Smooth muscle cell (in vitro differentiated cells): ENCODE measurements at regions not wholly inside any gene's neighbourhood (a gene's known extent, or its start where the extent isn't known, plus 50 kb on each side); places are given as distances from the start of the nearest gene placed in this dataset.

Source experiments
- DNase-seq: peaks from one replicate; lab custom pipeline; 2025; ENCODE audit not compliant: unreplicated experiment; lab: John Stamatoyannopoulos, UW
- H2AFZ ChIP-seq: fragments of 200-600 bp; sonication (generic); 2 replicates; pipeline ENCODE4 v1.6.0; 2016; ENCODE audit warnings: antibody characterized with exemption, low read depth, mild to moderate bottlenecking
- H3F3A ChIP-seq: fragments of 200-600 bp; sonication (generic); 2 replicates; pipeline ENCODE4 v1.6.0; 2017; ENCODE audit warnings: antibody characterized with exemption, low read depth
- H3K27ac ChIP-seq: fragments of 200-600 bp; sonication (generic); 2 replicates; pipeline ENCODE4 v1.5.1; 2016; ENCODE audit warnings: low read depth, mild to moderate bottlenecking
- H3K27me3 ChIP-seq: fragments of 200-600 bp; sonication (generic); 2 replicates; pipeline ENCODE4 v1.6.1; 2016; ENCODE audit warnings: low read depth, mild to moderate bottlenecking
- H3K36me3 ChIP-seq: fragments of 200-600 bp; sonication (generic); 2 replicates; pipeline ENCODE4 v1.5.1; 2016; ENCODE audit warnings: low read depth
- H3K4me1 ChIP-seq: fragments of 200-600 bp; sonication (generic); 2 replicates; pipeline ENCODE4 v1.5.1; 2016; ENCODE audit warnings: low read depth
- H3K4me2 ChIP-seq: fragments of 200-600 bp; sonication (generic); 2 replicates; pipeline ENCODE4 v1.6.0; 2016; ENCODE audit warnings: mild to moderate bottlenecking
- H3K4me3 ChIP-seq: fragments of 200-600 bp; sonication (generic); 2 replicates; pipeline ENCODE4 v1.5.1; 2016; ENCODE audit warnings: mild to moderate bottlenecking
- H3K79me2 ChIP-seq: fragments of 200-600 bp; sonication (generic); 2 replicates; pipeline ENCODE4 v1.6.0; 2016; ENCODE audit warnings: low read depth, mild to moderate bottlenecking
- H3K9ac ChIP-seq: fragments of 200-600 bp; sonication (generic); 2 replicates; pipeline ENCODE4 v1.6.0; 2016; ENCODE audit warnings: low read depth
- H3K9me3 ChIP-seq: fragments of 200-600 bp; sonication (generic); replicated peaks from 2 replicates; pipeline ENCODE4 v1.5.1; 2016; ENCODE audit warnings: low read depth
- H4K20me1 ChIP-seq: fragments of 200-600 bp; sonication (generic); 2 replicates; pipeline ENCODE4 v1.6.0; 2016; ENCODE audit warnings: low read depth
- WGBS: methylation state at CpG from one replicate; pipeline ENCODE4 v1.1.7; 2016; ENCODE audit warnings: low lambda C conversion rate; 5-methylcytosine and 5-hydroxymethylcytosine counted together
- TF ChIP-seq, protein P1 (sequence below): fragments of 200-600 bp; sonication (generic); IDR thresholded peaks from 2 replicates; pipeline ENCODE4 v1.5.1; 2017; ENCODE audit warnings: borderline replicate concordance, mild to moderate bottlenecking, antibody characterized with exemption; ENCODE audit not compliant: insufficient read depth, poor library complexity, severe bottlenecking

DNA sequence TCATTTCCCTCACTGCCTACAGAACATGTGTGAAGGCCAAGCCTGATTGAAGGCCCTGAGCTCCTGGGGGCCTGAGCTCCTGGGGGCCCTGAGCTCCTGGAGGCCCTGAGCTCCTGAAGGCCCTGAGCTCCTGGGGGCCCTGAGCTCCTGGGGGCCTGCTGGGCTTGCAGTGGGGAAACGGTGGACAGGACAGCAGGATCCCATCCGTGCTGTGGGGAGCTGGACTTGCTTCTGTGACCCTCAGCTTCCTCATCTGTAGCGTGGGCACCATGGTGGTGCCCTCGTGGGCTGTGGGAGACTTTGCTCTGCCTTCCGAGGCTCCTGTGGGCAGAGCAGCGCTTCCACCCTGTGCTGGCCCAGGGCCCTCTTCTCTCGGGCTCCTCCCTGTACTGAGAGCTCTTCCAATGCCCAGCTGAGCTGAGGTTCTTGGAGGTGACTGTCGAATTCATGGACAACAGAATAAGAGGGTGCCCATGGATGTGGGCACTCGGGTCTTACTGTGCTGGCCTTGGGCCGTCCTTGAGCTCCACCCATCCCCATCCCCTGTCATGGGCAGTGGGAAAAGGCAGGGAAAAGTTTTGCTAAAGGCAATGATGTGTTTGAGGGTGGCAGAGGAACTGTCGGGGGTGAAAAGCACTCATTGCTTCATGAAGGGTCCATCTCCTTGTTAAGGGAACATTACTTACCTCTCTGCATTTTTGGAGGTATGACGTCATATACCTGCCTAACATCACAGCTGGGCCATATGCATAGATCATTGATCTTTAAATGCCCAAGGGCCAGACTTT is 786.7 kb downstream of the TBC1D22A start:
- H4K20me1 ChIP-seq, result no peaks in the 10 kb centered on the region
- no peak overlapping the region for H2AFZ ChIP-seq
- H3K79me2 ChIP-seq, result no peaks in the 10 kb centered on the region
- TF ChIP-seq, protein P1, sequence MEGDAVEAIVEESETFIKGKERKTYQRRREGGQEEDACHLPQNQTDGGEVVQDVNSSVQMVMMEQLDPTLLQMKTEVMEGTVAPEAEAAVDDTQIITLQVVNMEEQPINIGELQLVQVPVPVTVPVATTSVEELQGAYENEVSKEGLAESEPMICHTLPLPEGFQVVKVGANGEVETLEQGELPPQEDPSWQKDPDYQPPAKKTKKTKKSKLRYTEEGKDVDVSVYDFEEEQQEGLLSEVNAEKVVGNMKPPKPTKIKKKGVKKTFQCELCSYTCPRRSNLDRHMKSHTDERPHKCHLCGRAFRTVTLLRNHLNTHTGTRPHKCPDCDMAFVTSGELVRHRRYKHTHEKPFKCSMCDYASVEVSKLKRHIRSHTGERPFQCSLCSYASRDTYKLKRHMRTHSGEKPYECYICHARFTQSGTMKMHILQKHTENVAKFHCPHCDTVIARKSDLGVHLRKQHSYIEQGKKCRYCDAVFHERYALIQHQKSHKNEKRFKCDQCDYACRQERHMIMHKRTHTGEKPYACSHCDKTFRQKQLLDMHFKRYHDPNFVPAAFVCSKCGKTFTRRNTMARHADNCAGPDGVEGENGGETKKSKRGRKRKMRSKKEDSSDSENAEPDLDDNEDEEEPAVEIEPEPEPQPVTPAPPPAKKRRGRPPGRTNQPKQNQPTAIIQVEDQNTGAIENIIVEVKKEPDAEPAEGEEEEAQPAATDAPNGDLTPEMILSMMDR, result no peak
- no peak overlapping the region for H3K4me3 ChIP-seq
- H3K9me3 ChIP-seq, result peaks cover 4% of the 10 kb centered on the region
- no peak for DNase-seq
- H3K4me2 ChIP-seq, result no peak overlapping the region
- WGBS, result 70% methylated on average over 12 of the region's 12 CpGs
- no peaks in the 10 kb centered on the region for H3F3A ChIP-seq
- H3K9ac ChIP-seq, result no peak overlapping the region
- no peak overlapping the region for H3K27ac ChIP-seq
- H3K4me1 ChIP-seq, result no peaks in the 10 kb centered on the region
- H3K36me3 ChIP-seq, result no peaks in the 10 kb centered on the region
- H3K27me3 ChIP-seq, result no peaks in the 10 kb centered on the region

DNA sequence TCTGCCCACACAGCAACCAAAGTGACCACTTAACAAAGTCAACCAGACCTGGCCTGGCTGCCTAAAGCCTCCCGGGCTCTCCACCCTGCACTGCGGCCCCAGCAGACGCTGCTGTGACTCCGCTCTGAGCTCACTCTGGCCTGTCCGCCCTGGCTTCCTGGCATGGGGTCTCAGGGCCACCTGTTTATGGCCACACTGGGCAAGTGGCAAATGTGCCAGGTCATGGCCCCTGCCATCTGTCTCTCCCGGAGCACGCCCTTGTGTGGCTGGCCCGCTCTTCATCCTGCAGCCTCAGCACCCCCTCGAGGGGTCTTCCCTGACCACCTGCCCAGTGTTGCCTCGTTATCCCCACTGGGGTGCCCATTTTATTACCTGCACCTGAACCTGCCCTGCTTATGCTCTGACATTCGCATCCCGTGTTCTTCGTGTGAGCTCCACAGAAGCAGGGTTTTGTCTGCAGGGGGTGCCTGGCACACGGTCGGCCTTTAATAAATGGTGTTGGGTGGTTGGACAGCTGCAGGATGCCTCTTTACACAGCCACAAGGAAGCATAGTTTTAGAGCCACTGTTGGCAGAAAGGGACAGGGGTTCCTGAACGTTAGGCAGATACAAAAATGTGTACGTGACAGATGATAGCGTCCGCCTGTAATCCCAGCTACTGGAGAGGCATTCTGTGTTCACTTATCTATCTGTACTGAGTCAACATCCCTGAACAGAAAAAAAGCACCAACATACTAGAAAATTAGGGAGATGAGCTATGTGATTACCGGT is 785.6 kb downstream of the TBC1D22A start:
- Histone ChIP-seq H3K27ac (no peak overlapping the region), H3F3A (no peaks in the 10 kb centered on the region), H4K20me1 (no peaks in the 10 kb centered on the region), H3K4me1 (no peaks in the 10 kb centered on the region), H3K4me2 (no peak overlapping the region), H3K9me3 (peaks cover 4% of the 10 kb centered on the region), H3K79me2 (no peaks in the 10 kb centered on the region), H2AFZ (no peak overlapping the region), H3K27me3 (no peaks in the 10 kb centered on the region), H3K4me3 (no peak overlapping the region), H3K9ac (no peak overlapping the region), H3K36me3 (no peaks in the 10 kb centered on the region)
- DNase-seq, result no peak
- 85% methylated on average over 20 of the region's 20 CpGs for WGBS
- TF ChIP-seq, protein P1, result no peak

DNA sequence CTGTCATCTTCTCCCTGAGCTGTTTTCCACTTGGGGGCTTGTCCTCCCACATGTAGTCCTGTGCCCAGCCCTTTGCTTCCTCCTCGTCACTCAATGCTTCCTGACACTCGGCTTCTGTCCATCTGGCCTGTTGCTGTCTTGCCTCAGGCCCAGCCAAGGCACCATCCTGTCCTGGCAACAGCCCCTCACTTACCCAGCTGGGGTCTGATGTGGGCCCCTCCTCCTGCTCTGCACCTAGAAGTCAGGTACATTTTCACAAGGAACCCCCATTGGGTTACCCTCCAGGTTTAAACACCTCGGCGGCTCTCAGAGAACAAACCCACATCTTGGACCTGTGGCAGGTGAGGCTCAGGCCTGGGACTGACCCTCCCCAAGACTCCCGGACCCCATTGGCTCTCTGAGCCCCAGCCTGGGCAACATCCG is 784.8 kb downstream of the TBC1D22A start:
- Histone ChIP-seq H3K27ac (no peak overlapping the region), H3F3A (no peaks in the 10 kb centered on the region), H3K4me3 (no peak overlapping the region), H3K4me1 (no peaks in the 10 kb centered on the region), H3K79me2 (no peaks in the 10 kb centered on the region), H4K20me1 (no peaks in the 10 kb centered on the region), H3K27me3 (no peaks in the 10 kb centered on the region), H3K36me3 (no peaks in the 10 kb centered on the region), H3K4me2 (no peak overlapping the region), H2AFZ (no peak overlapping the region), H3K9ac (no peak overlapping the region), H3K9me3 (peaks cover 4% of the 10 kb centered on the region)
- WGBS, result 84% methylated on average over 6 of the region's 6 CpGs
- TF ChIP-seq, protein P1, result no peak
- no peak for DNase-seq
